Activated T-helper 1 cell treated with anti-CD3 and anti-CD28 coated beads, Interleukin-12 subunit alpha, Interleukin-12 subunit beta, Interleukin-2, Interleukin-4 antibody, amounts not matched to agents 30 ng/mL and 10 ng/mL and 1 ng/mL, durations not matched to agents 14 hours and 24 hours and 36 hours (primary cell): ENCODE measurements at regions not wholly inside any gene's neighbourhood (a gene's known extent, or its start where the extent isn't known, plus 50 kb on each side); places are given as distances from the start of the nearest gene placed in this dataset.
"Not testable (repeated sequence)": the region's sequence is repeated elsewhere in the genome, so short reads cannot be mapped to it uniquely, and the experiment has no call there.

Experiments
- DNase-seq: peaks from one replicate; pipeline ENCODE4 v3.0.0; 2021; ENCODE audit warnings: low spot score
- H3K27ac Mint-ChIP-seq: one replicate; pipeline ENCODE4 v1.8.0; 2021; ENCODE audit warnings: mild to moderate bottlenecking, mixed read lengths
- H3K27me3 Mint-ChIP-seq: one replicate; pipeline ENCODE4 v1.8.0; 2022; ENCODE audit warnings: mild to moderate bottlenecking, moderate library complexity, mixed read lengths; ENCODE audit not compliant: insufficient read depth
- H3K36me3 Mint-ChIP-seq: one replicate; pipeline ENCODE4 v1.8.0; 2021; ENCODE audit warnings: low read depth, mixed read lengths
- H3K4me1 Mint-ChIP-seq: one replicate; pipeline ENCODE4 v1.8.0; 2021; ENCODE audit warnings: low read depth, mixed read lengths
- H3K4me3 Mint-ChIP-seq: one replicate; pipeline ENCODE4 v1.8.0; 2021; ENCODE audit warnings: mild to moderate bottlenecking, moderate library complexity, mixed read lengths
- H3K9me3 Mint-ChIP-seq: one replicate; pipeline ENCODE4 v1.8.0; 2021; ENCODE audit warnings: mixed read lengths
- intact Hi-C: fragments of 100-400 bp; cut with micrococcal nuclease; formaldehyde crosslinking; loops from one replicate; pipeline ENCODE4 v1.15.1; 2024

DNA sequence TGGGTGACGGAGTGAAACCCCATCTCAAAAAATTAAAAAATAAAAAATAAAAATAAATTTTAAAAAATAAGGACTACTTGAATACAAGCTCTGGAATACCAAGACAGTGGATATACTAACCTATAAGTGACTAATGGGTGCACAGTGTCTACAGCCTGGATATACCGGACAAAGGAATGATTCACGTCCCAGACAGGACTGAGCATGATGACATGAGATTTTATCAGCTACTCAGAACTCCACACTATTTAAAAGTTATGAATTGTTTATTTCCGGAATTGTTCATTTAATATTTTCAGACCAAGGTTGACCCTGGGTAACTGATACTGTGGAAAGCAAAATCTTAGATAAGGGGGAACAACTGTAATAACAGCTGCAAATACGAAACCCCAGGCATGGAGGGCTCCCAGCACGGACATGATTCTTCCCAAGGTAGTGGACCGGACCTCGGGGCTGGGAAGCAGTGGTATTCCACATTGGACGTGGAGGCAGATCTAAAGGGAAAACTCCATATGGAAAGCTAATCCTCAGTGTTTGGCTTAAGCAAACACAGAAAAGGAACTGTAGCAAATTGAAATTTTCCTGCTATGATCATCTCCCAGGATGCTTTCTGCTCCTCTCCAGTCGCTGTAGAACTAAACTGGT, 102.6 kb upstream of the TSHZ3 start:
- no peak overlapping the region for H3K27ac Mint-ChIP-seq
- H3K4me1 Mint-ChIP-seq: no peaks in the 10 kb centered on the region
- H3K9me3 Mint-ChIP-seq: no peaks in the 10 kb centered on the region
- H3K27me3 Mint-ChIP-seq: peaks cover 2% of the 10 kb centered on the region
- no peak overlapping the region for H3K4me3 Mint-ChIP-seq
- intact Hi-C loops: no loop called here
- DNase-seq: no peak
- no peaks in the 10 kb centered on the region for H3K36me3 Mint-ChIP-seq

DNA sequence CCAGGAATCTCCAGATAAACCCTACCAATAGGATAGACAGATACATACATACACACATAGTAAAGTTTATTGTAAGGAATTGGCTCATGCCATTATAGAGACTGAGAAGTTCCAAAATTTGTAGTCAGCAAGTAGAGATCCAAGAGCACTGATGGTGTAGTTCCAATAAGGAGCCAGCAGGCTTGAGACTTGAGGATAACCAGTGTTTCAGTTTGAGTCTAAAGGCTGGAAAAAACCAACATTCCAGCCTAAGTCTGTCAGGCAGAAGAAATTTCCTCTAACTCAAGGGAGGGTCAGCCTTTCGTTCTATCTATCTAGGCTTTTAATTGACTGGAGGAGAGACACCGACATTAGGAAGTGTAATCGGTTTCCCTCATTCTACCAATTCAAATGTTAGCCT, 110.2 kb upstream of the TSHZ3 start:
- intact Hi-C loops: no loop called here
- Mint-ChIP-seq H3K9me3 (no peaks in the 10 kb centered on the region), H3K36me3 (no peaks in the 10 kb centered on the region), H3K27me3 (no peaks in the 10 kb centered on the region), H3K4me3 (no peak overlapping the region), H3K4me1 (no peaks in the 10 kb centered on the region), H3K27ac (no peak overlapping the region)
- no peak for DNase-seq

DNA sequence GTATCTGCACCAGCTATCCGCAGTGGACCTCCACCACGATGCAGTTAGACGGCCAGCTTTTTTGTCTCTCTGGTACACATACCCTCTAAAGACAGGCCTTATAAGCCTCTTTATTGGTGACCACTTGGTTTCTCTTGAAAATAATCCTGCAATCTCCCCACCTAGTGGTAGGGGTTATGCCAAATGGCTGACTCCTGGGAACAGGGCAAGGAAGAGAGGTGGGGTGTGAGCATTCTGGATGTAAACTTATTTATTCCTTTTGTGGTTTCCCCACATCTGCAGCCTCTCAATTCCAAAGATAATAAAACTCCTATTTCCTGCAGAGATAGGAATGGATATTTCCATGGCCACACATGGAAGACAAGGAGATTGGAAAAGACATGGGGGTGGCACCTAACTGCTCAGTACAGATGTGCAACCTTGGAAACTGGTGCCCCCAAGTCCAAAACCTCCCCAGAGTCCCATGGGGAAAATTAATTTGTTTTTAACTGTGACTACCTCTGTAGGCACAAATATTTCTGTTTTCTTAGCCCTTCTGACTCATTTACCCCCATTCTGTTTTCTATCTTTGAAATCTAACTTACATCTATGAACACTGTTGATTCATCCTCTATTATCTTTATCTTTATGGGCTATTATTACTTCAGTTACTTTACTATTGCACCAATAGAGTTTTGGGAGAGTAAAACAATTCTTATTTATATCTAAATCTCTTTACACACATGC, 112.7 kb upstream of the TSHZ3 start:
- Mint-ChIP-seq H3K36me3 (no peaks in the 10 kb centered on the region), H3K9me3 (no peaks in the 10 kb centered on the region), H3K27ac (no peak overlapping the region), H3K4me3 (no peak overlapping the region), H3K4me1 (no peaks in the 10 kb centered on the region), H3K27me3 (no peaks in the 10 kb centered on the region)
- no peak for DNase-seq
- intact Hi-C loops: no loop called here

DNA sequence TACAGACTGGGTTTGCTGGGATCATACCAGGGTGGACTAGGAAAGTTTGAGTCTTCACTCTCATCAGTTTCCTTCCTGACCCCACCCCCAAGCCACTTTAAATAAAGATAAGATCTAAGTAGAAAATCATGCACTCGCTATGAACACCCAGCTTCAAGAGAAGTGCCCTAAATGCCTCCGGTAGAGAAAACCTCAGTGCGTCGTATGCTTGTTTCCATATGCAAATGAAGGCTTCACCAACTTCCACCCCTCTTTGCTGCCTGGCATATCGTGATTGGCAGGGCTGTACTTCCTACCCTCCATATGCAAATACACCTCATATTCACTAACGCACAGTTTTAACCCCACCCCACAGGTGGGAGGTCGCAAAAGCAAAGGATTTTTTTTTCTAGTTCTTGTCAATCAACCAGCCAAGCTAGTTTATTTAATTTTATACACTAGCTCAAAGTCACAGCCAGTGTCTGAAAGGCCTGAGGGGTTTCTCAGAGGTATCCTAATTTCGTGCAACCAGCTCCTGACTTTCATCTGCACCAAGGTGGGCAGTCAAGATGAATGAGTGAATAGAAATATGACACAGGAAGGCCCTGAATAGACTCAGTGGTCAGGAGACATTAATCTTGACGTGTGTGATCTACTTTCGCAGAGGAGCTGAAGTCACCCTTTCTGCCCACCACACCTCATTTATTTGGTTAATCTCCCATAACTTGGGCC, 121.1 kb upstream of the TSHZ3 start:
- Mint-ChIP-seq H3K4me3 (no peak overlapping the region), H3K36me3 (no peaks in the 10 kb centered on the region), H3K27me3 (no peaks in the 10 kb centered on the region), H3K9me3 (no peaks in the 10 kb centered on the region), H3K27ac (no peak overlapping the region), H3K4me1 (no peaks in the 10 kb centered on the region)
- intact Hi-C loops: no loop called here
- DNase-seq: no peak

- H3K4me1 Mint-ChIP-seq: no peaks in the 10 kb centered on the region
- H3K27ac Mint-ChIP-seq: no peak overlapping the region
- no peaks in the 10 kb centered on the region for H3K9me3 Mint-ChIP-seq
- H3K27me3 Mint-ChIP-seq: no peaks in the 10 kb centered on the region
- H3K36me3 Mint-ChIP-seq: no peaks in the 10 kb centered on the region
- H3K4me3 Mint-ChIP-seq: no peak overlapping the region
- no peak for DNase-seq
- intact Hi-C loops: no loop called here
Observed at GRCh38 chr19:31470952-31471351, 121.7 kb upstream of the TSHZ3 start.

DNA sequence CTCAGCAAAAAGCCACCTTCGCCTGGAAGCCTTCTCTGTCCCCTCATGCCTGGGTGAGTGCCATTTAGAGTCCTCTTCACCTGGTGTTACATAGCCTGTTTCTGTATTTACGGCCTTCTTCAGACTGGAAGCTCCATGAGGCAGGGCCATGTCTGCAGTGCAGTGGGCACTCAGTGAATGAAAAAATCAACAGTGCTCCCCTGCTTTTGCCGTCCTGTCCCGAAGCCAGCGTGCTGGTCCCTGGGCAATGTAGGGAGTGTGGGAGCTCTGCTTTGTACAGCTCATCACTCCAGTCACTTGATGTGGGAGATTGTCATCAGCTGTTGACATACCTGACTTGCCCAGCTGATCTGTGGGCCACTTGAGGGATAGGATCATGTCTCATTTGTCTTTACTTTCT, 129.0 kb upstream of the TSHZ3 start:
- no peak overlapping the region for H3K4me3 Mint-ChIP-seq
- no peaks in the 10 kb centered on the region for H3K27me3 Mint-ChIP-seq
- DNase-seq: no peak
- intact Hi-C loops: no loop called here
- H3K27ac Mint-ChIP-seq: no peak overlapping the region
- H3K36me3 Mint-ChIP-seq: no peaks in the 10 kb centered on the region
- no peaks in the 10 kb centered on the region for H3K9me3 Mint-ChIP-seq
- no peaks in the 10 kb centered on the region for H3K4me1 Mint-ChIP-seq

GRCh38 chr19:31483226-31483857, 134.1 kb upstream of the TSHZ3 start:
- Mint-ChIP-seq H3K36me3 (no peaks in the 10 kb centered on the region), H3K27me3 (no peaks in the 10 kb centered on the region), H3K27ac (no peak overlapping the region), H3K9me3 (peaks cover 8% of the 10 kb centered on the region), H3K4me3 (no peak overlapping the region), H3K4me1 (no peaks in the 10 kb centered on the region)
- intact Hi-C loops: no loop called here
- DNase-seq: no peak

DNA sequence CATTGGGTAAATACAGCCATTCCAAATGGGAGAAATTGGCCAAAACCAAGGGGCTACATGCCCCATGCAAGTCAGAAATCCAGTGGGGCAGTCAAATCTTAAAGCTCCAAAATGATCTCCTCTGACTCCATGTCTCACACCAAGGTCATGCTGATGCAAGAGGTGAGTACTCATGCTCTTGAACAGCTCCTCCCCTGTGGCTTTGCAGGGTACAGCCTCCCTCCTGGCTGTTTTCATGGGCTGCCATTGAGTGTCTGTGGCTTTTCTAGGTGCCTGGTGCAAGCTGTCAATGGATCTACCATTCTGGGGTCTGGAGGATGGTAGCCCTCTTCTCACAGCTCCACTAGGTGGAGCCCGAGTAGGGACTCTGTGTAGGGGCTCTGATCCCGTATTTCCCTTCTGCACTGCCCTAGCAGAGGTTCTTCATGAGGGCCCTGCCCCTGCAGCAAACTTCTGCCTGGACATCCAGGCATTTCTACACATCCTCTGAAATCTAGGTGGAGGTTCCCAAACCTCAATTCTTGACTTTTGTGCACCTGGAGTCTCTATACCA, 135.7 kb upstream of the TSHZ3 start:
- H3K27me3 Mint-ChIP-seq, DNase-seq, H3K36me3 Mint-ChIP-seq, H3K4me3 Mint-ChIP-seq, intact Hi-C loops, H3K27ac Mint-ChIP-seq, H3K4me1 Mint-ChIP-seq, H3K9me3 Mint-ChIP-seq: not testable (repeated sequence)

- DNase-seq: no peak
- intact Hi-C loops: no loop called here
- H3K27me3 Mint-ChIP-seq: no peaks in the 10 kb centered on the region
- H3K27ac Mint-ChIP-seq: no peak overlapping the region
- H3K4me1 Mint-ChIP-seq: no peaks in the 10 kb centered on the region
- no peaks in the 10 kb centered on the region for H3K36me3 Mint-ChIP-seq
- H3K9me3 Mint-ChIP-seq: peaks cover 8% of the 10 kb centered on the region
- no peak overlapping the region for H3K4me3 Mint-ChIP-seq
Observed at GRCh38 chr19:31485472-31485871, 136.2 kb upstream of the TSHZ3 start.

DNA sequence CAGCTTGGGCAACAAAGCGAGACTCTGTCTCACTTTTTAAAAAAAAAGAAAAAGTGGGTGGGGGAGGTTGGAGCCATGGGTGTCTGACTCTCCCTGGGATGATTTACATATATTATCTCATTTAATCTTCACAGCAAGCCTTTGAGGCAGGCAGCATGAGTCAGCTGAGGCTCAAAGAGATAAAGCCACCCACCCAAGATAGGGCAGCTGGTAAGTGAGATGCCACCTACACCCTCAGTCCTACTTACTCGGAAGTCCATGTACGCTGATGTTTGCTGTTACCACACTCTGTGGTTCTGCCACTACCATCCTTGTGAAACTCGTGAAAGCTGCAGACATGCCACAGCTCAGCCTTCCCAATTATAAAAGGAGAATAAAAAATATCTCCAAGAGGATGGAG, 142.0 kb upstream of the TSHZ3 start:
- Mint-ChIP-seq H3K27ac (no peak overlapping the region), H3K9me3 (no peaks in the 10 kb centered on the region), H3K36me3 (no peaks in the 10 kb centered on the region), H3K4me3 (no peak overlapping the region), H3K4me1 (no peaks in the 10 kb centered on the region), H3K27me3 (no peaks in the 10 kb centered on the region)
- intact Hi-C loops: no loop called here
- no peak for DNase-seq

DNA sequence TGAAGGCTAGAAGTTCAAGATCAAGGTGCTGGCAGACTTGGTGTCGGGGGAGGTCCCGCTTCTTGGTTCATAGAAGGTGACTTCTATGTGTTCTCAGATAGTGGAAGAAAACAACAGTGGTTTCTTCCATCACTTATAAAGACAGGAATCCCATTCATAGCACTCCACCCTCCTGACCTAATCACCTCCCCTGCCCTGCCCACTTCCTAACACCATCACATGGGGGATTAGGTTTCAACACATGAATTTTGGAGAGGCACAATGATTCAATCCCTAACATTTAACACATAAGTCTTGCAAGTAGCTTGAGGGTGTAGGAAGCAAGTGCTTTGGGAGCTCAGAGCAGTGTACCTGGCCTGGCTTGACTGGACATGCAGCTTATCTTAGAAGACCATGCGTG, 142.8 kb upstream of the TSHZ3 start:
- Mint-ChIP-seq H3K27me3 (no peaks in the 10 kb centered on the region), H3K36me3 (no peaks in the 10 kb centered on the region), H3K4me1 (no peaks in the 10 kb centered on the region), H3K27ac (no peak overlapping the region), H3K4me3 (no peak overlapping the region), H3K9me3 (no peaks in the 10 kb centered on the region)
- intact Hi-C loops: no loop called here
- DNase-seq: no peak

DNA sequence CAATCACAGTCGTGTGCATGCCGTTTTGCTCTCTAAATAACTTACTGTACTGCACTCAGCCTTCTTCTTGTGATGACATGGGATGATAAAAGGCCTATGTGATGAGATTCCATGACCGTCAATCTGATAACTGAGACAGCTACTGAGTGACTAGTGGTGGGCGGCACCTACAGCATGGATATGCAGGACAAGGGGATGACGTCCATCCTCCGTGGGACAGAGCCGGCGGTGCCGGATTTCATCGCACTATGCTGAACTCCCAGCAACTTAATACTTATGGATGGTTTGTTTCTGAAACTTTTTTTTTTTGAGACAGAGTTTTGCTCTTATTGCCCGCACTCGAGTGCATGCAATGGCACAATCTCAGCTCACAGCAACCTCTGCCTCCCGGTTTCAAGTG, 146.8 kb upstream of the TSHZ3 start:
- Mint-ChIP-seq H3K36me3 (no peaks in the 10 kb centered on the region), H3K27ac (no peak overlapping the region), H3K9me3 (no peaks in the 10 kb centered on the region), H3K4me3 (no peak overlapping the region), H3K27me3 (no peaks in the 10 kb centered on the region), H3K4me1 (no peaks in the 10 kb centered on the region)
- intact Hi-C loops: no loop called here
- DNase-seq: no peak

DNA sequence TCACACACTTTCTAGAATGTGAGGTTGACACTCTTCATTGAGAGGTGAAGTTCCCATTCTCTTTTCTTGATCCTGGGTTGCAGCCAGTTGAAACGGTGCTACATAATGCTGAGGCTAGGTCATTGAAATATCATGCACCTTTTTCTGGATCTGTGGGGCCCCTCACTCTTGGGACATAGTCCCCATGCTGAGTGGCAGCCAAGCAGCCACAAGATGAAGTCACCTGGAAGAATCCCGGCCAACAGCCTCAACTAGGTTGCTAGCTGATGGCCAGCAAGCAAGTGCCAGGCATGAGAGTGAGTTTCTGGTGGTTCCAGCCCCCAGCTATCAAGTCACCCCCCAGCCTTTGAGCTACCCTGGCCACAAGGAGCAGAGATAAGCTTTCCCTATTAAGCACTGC, 148.5 kb upstream of the TSHZ3 start:
- H3K9me3 Mint-ChIP-seq: no peaks in the 10 kb centered on the region
- DNase-seq: no peak
- no peaks in the 10 kb centered on the region for H3K36me3 Mint-ChIP-seq
- no peaks in the 10 kb centered on the region for H3K27me3 Mint-ChIP-seq
- no peak overlapping the region for H3K27ac Mint-ChIP-seq
- intact Hi-C loops: no loop called here
- H3K4me1 Mint-ChIP-seq: no peaks in the 10 kb centered on the region
- H3K4me3 Mint-ChIP-seq: no peak overlapping the region
